ENCODE measurements at regions not wholly inside any gene's neighbourhood (a gene's known extent, or its start where the extent isn't known, plus 50 kb on each side); places are given as distances from the start of the nearest gene placed in this dataset.

DNA sequence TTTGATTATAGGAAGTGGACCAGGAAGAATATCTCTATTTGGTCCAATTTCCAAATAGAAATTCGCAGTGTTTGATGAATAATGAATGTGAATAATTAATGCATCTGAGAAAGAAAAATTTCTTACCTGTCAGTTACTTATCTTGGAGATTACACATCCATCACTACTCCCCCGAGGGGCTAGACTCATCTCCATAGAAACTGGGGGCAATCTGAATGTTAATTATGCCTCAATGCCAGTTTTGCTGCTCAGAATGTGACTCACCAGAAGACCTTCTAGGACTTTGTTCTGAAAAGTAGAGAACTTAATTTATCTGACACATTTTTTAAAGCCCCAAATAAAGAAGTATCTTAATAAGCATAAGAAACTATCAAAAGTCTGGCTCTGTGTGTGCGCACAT is 233.4 kb upstream of the NR4A3 start:
- Histone ChIP-seq H3K9me3 (ENCODE audit: low read length) (no peaks in the 10 kb centered on the region), H3K27me3 (ENCODE audit: control insufficient read depth in 1 of 2, insufficient read depth in 2 of 2, low read length in 2 of 2) (0 out of 5 replicates have a peak, but pooled peaks cover 0 to 1% of the 10 kb centered on the region in 2 experiments), H3K36me3 (replicated peaks in 1 of 2; ENCODE audit: control insufficient read depth in 1 of 2, insufficient read depth in 2 of 2, low read length in 2 of 2) (no peaks in the 10 kb centered on the region), H3K9ac (ENCODE audit: insufficient read depth, low read depth, low read length) (no peak overlapping the region), H2AFZ (ENCODE audit: low read length) (no peak overlapping the region), H3K4me3 (replicated peaks in 1 of 3; ENCODE audit: insufficient read depth in 1 of 3, low read depth in 2 of 3, low read length in 3 of 3) (no peak overlapping the region), H4K20me1 (ENCODE audit: insufficient read depth, low read length) (no peaks in the 10 kb centered on the region), H3K4me1 (ENCODE audit: insufficient read depth, low read length) (no peaks in the 10 kb centered on the region), H3K79me2 (ENCODE audit: insufficient read depth, low read length) (no peaks in the 10 kb centered on the region), H3K27ac (ENCODE audit: extremely low read length, insufficient read depth, low read length) (no peak overlapping the region), H3K4me2 (ENCODE audit: low read depth, low read length) (no peak overlapping the region)
- DNase-seq (ENCODE audit: low spot score), result no peak
- BruUV-seq (replicated peaks), result no TSS peak
- in situ Hi-C loops (cut with HindIII; ENCODE audit: extremely low pct_ligation_motif_present, low pct_unique_long_range_greater_than_20kb) (no loop called here), intact Hi-C loops (cut with micrococcal nuclease; ENCODE audit: unreplicated experiment) (no loop called here)
- no peak for ATAC-seq
- TF ChIP-seq MYC (CRISPR knock-in tag; IDR thresholded peaks at IDR 0.05; ENCODE audit: borderline replicate concordance) (no peak), CBX5 (CRISPR knock-in tag; IDR thresholded peaks at IDR 0.05; ENCODE audit: borderline replicate concordance) (no peak)
- POLR2A ChIA-PET, result no interaction called here
- CTCF ChIA-PET (ENCODE audit: low intra/inter-chr PET ratio, low total read pairs), result no interaction called here
- FAIRE-seq, result no peak
- WGBS (ENCODE audit: low lambda C conversion rate), result 33% methylated on average over 3 of the region's 3 CpGs

DNA sequence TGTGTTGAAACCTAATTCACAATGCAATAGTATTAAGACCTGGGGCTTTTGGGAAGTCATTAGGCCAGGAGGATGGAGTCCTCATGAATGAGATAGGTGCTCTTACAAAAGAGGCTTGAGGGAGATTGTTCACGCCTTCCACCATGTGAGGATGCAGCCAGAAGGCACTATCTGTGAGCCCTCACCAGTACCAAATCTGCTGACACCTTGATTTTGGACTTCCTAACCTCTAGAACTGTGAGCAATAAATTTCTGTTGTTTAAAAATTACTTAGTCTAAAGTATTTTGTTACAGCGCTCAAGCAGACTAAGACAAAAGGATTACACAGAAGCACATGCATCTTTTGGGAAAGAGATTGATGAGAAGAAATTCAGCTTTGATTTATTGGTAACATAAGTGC is 232.9 kb upstream of the NR4A3 start:
- H3K4me3 ChIP-seq (replicated peaks in 1 of 3; ENCODE audit: insufficient read depth in 1 of 3, low read depth in 2 of 3, low read length in 3 of 3), result no peak overlapping the region
- H4K20me1 ChIP-seq (ENCODE audit: insufficient read depth, low read length), result no peaks in the 10 kb centered on the region
- no peaks in the 10 kb centered on the region for H3K9me3 ChIP-seq (ENCODE audit: low read length)
- in situ Hi-C loops (cut with HindIII; ENCODE audit: extremely low pct_ligation_motif_present, low pct_unique_long_range_greater_than_20kb) (no loop called here), intact Hi-C loops (cut with micrococcal nuclease; ENCODE audit: unreplicated experiment) (no loop called here)
- DNase-seq (ENCODE audit: low spot score), result no peak
- no peaks in the 10 kb centered on the region for H3K79me2 ChIP-seq (ENCODE audit: insufficient read depth, low read length)
- 0 out of 5 replicates have a peak, but pooled peaks cover 0 to 1% of the 10 kb centered on the region in 2 experiments for H3K27me3 ChIP-seq (ENCODE audit: control insufficient read depth in 1 of 2, insufficient read depth in 2 of 2, low read length in 2 of 2)
- WGBS (ENCODE audit: low lambda C conversion rate), result 50% methylated on average over 2 of the region's 2 CpGs
- ChIA-PET POLR2A (no interaction called here), CTCF (ENCODE audit: low intra/inter-chr PET ratio, low total read pairs) (no interaction called here)
- no peak overlapping the region for H3K9ac ChIP-seq (ENCODE audit: insufficient read depth, low read depth, low read length)
- ATAC-seq, result no peak
- no peak overlapping the region for H3K27ac ChIP-seq (ENCODE audit: extremely low read length, insufficient read depth, low read length)
- no TSS peak for BruUV-seq (replicated peaks)
- no peak overlapping the region for H2AFZ ChIP-seq (ENCODE audit: low read length)
- H3K4me2 ChIP-seq (ENCODE audit: low read depth, low read length), result no peak overlapping the region
- no peaks in the 10 kb centered on the region for H3K36me3 ChIP-seq (replicated peaks in 1 of 2; ENCODE audit: control insufficient read depth in 1 of 2, insufficient read depth in 2 of 2, low read length in 2 of 2)
- no peak for FAIRE-seq
- no peaks in the 10 kb centered on the region for H3K4me1 ChIP-seq (ENCODE audit: insufficient read depth, low read length)
- TF ChIP-seq THAP11 (CRISPR knock-in tag; IDR thresholded peaks at IDR 0.05), result no peak
- TF ChIP-seq MAFK (conservative IDR thresholded peaks at IDR 0.05 in 1 of 2, IDR thresholded peaks at IDR 0.05 in 1 of 2; ENCODE audit: low read length in 2 of 2), result peak; percentile 54 to 83
- peak; percentile 62 for TF ChIP-seq MAFF (IDR thresholded peaks at IDR 0.05; ENCODE audit: low read depth, low read length)
